ENCODE measurements at regions not wholly inside any gene's neighbourhood (a gene's known extent, or its start where the extent isn't known, plus 50 kb on each side); places are given as distances from the start of the nearest gene placed in this dataset.
"Not testable (repeated sequence)": the region's sequence is repeated elsewhere in the genome, so short reads cannot be mapped to it uniquely, and the experiment has no call there.

DNA sequence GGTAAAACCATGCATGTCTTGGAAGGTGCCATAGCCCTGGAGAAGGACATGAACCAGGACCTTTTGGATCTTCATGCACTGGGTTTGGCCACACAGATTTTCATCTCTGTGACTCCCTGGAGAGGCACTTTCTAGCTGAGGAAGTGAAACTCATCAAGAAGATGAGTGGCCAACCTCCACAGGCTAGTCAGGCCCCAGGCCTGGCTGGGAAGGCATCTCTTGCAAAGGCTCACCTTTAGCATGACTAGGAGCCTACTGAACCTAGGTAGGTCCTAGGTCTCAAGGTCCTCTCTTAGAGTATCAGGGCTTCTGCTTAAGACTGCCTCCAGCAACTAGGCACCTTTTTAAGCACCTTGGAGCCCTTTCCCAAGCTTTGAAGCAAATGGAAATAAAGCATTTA lies 1448.7 kb upstream of the ACO1 start:
- no peaks in the 10 kb centered on the region for H3K36me3 ChIP-seq (ENCODE audit: control insufficient read depth in 1 of 2, insufficient read depth in 2 of 2, low read length in 2 of 2)
- H4K12ac ChIP-seq (ENCODE audit: low read depth, low read length): no peak overlapping the region
- no peak overlapping the region for H3K4ac ChIP-seq (ENCODE audit: low read depth, low read length)

DNA sequence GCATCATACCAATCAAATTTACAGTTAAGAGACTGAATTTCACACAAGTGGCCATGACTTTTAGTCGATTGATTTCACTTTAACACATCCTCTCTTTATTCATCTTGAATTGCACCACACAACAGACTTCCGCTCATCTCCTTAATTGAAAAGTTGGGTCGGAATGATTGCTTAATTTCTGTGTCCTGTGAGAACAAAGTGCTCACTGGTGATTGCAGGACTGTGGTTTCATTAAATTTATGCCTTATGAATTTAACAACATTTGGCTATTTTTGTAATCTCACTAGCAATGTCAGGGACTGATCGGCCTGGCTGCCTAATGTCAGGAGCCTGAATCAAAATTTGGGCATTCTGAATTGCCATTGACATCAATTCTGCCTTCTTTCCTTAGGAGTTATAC lies 1447.3 kb upstream of the ACO1 start:
- Histone ChIP-seq H3K4me2 (ENCODE audit: low read length) (no peak overlapping the region), H3K4me1 (ENCODE audit: control insufficient read depth in 1 of 2, insufficient read depth in 2 of 2, low read length in 2 of 2) (no peaks in the 10 kb centered on the region), H3K9me3 (ENCODE audit: insufficient read depth, low read depth, low read length) (no peaks in the 10 kb centered on the region), H3K9ac (ENCODE audit: low read length) (no peak overlapping the region), H3K18ac (ENCODE audit: low read length) (no peak overlapping the region), H3K14ac (ENCODE audit: low read length) (no peak overlapping the region), H3K23ac (ENCODE audit: low read length) (no peak overlapping the region), H2BK5ac (ENCODE audit: low read depth, low read length, poor library complexity) (no peak overlapping the region), H3K79me2 (ENCODE audit: control insufficient read depth, insufficient read depth, low read length, poor library complexity) (no peaks in the 10 kb centered on the region), H3K27me3 (ENCODE audit: insufficient read depth, low read length) (no peaks in the 10 kb centered on the region), H2BK12ac (ENCODE audit: low read length) (no peak overlapping the region), H4K8ac (ENCODE audit: low read depth, low read length) (no peak overlapping the region), H2AFZ (ENCODE audit: insufficient read depth, low read length, poor library complexity) (no peak overlapping the region), H4K12ac (ENCODE audit: low read depth, low read length) (no peak overlapping the region), H2BK120ac (ENCODE audit: insufficient read depth, low read length, poor library complexity) (no peak overlapping the region), H3K79me1 (ENCODE audit: low read length) (no peaks in the 10 kb centered on the region), H3K36me3 (ENCODE audit: control insufficient read depth in 1 of 2, insufficient read depth in 2 of 2, low read length in 2 of 2) (no peaks in the 10 kb centered on the region), H3K27ac (ENCODE audit: low read depth, low read length) (no peak overlapping the region), H3K4me3 (ENCODE audit: low read depth, low read length) (no peak overlapping the region), H2AK5ac (ENCODE audit: low read length) (no peak overlapping the region), H4K91ac (ENCODE audit: low read depth, low read length) (no peak overlapping the region), H3K4ac (ENCODE audit: low read depth, low read length) (no peak overlapping the region)
- DNase-seq: no peak
- no CpG with 5 or more reads among the region's 4 CpGs for WGBS (ENCODE audit: extremely low coverage, insufficient coverage, insufficient read length)

More for the DNA sequence above, 1448.7 kb upstream of the ACO1 start:
- DNase-seq: no peak
- no peak overlapping the region for H2AFZ ChIP-seq (ENCODE audit: insufficient read depth, low read length, poor library complexity)
- H3K23ac ChIP-seq (ENCODE audit: low read length): no peak overlapping the region
- H3K9me3 ChIP-seq (ENCODE audit: insufficient read depth, low read depth, low read length): no peaks in the 10 kb centered on the region
- no peak overlapping the region for H3K18ac ChIP-seq (ENCODE audit: low read length)
- H3K14ac ChIP-seq (ENCODE audit: low read length): no peak overlapping the region
- no peak overlapping the region for H3K4me3 ChIP-seq (ENCODE audit: low read depth, low read length)
- no peak overlapping the region for H3K9ac ChIP-seq (ENCODE audit: low read length)
- H3K27ac ChIP-seq (ENCODE audit: low read depth, low read length): no peak overlapping the region
- H3K4me1 ChIP-seq (ENCODE audit: control insufficient read depth in 1 of 2, insufficient read depth in 2 of 2, low read length in 2 of 2): no peaks in the 10 kb centered on the region
- H4K8ac ChIP-seq (ENCODE audit: low read depth, low read length): no peak overlapping the region
- no peak overlapping the region for H3K4me2 ChIP-seq (ENCODE audit: low read length)
- H2BK5ac ChIP-seq (ENCODE audit: low read depth, low read length, poor library complexity): no peak overlapping the region
- no peak overlapping the region for H2AK5ac ChIP-seq (ENCODE audit: low read length)
- no peaks in the 10 kb centered on the region for H3K79me1 ChIP-seq (ENCODE audit: low read length)
- no peak overlapping the region for H2BK12ac ChIP-seq (ENCODE audit: low read length)
- H2BK120ac ChIP-seq (ENCODE audit: insufficient read depth, low read length, poor library complexity): no peak overlapping the region
- no peaks in the 10 kb centered on the region for H3K27me3 ChIP-seq (ENCODE audit: insufficient read depth, low read length)
- H3K79me2 ChIP-seq (ENCODE audit: control insufficient read depth, insufficient read depth, low read length, poor library complexity): no peaks in the 10 kb centered on the region
- no peak overlapping the region for H4K91ac ChIP-seq (ENCODE audit: low read depth, low read length)

DNA sequence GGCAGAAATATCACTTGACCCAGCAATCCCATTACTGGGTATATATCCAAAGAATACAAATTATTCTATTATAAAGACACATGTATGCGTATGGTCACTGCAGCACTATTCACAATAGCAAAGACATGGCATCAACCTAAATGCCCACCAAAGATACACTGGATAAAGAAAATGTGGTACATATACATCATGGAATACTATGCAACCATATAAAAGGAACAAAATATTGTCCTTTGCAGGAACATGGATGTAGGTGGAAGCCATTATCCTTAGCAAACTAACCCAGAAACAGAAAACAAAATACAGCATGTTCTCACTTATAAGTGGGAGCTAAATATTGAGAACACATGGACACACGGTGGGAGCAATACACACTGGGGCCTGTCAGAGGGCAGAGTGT lies 1441.6 kb upstream of the ACO1 start:
- not testable (repeated sequence) for H3K4me3 ChIP-seq (ENCODE audit: low read depth, low read length); H3K79me1 ChIP-seq (ENCODE audit: low read length); H3K4ac ChIP-seq (ENCODE audit: low read depth, low read length); H3K14ac ChIP-seq (ENCODE audit: low read length); H3K27me3 ChIP-seq (ENCODE audit: insufficient read depth, low read length); H3K27ac ChIP-seq (ENCODE audit: low read depth, low read length); DNase-seq; H4K91ac ChIP-seq (ENCODE audit: low read depth, low read length); H4K8ac ChIP-seq (ENCODE audit: low read depth, low read length); H4K12ac ChIP-seq (ENCODE audit: low read depth, low read length); H3K79me2 ChIP-seq (ENCODE audit: control insufficient read depth, insufficient read depth, low read length, poor library complexity); H3K36me3 ChIP-seq (ENCODE audit: control insufficient read depth in 1 of 2, insufficient read depth in 2 of 2, low read length in 2 of 2); H3K9me3 ChIP-seq (ENCODE audit: insufficient read depth, low read depth, low read length); H3K4me2 ChIP-seq (ENCODE audit: low read length); H3K4me1 ChIP-seq (ENCODE audit: control insufficient read depth in 1 of 2, insufficient read depth in 2 of 2, low read length in 2 of 2); H2AK5ac ChIP-seq (ENCODE audit: low read length); H2BK12ac ChIP-seq (ENCODE audit: low read length); H2BK5ac ChIP-seq (ENCODE audit: low read depth, low read length, poor library complexity); H3K18ac ChIP-seq (ENCODE audit: low read length); H2BK120ac ChIP-seq (ENCODE audit: insufficient read depth, low read length, poor library complexity); H3K9ac ChIP-seq (ENCODE audit: low read length); H2AFZ ChIP-seq (ENCODE audit: insufficient read depth, low read length, poor library complexity); H3K23ac ChIP-seq (ENCODE audit: low read length)
- WGBS (ENCODE audit: extremely low coverage, insufficient coverage, insufficient read length): no CpG with 5 or more reads among the region's 2 CpGs

DNA sequence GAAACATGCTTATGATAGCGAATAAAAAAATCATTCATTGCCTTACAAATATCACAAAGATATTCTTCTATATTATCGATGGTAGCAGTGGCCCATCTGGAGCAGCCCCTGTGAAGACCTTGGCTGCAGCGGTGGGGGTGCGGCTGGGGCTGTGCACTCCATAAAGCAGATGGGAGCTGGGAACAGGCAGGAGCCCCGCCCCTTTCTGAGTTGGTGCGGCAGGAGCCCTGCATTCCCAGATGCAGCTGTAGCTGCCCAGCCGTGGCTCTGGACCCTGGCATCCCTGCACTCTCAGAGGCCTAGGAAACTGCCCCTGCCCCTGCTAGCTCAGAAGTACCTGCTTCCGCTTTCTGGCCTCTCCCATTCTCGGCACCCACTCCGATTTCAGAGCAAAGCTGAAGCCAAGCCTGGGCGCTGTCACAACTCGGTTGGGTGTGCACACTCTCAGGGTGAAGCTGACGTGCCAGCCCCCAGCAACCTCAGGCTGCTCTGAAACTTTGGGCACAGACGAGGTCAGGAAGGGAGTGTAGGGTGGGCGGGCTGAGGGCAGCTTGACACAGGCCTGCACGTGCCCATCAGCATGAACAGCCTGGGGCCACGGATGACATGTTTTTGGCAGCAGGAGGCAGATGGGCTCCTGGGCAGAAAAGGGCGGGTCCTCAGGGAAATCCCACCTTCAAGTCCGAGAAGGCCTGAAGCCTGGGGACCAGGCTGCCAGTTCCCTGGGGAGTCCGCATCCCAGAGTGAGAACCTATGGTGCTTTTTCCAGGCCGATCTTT lies 1440.8 kb upstream of the ACO1 start:
- no peak overlapping the region for H2BK12ac ChIP-seq (ENCODE audit: low read length)
- no peak overlapping the region for H3K9ac ChIP-seq (ENCODE audit: low read length)
- no peaks in the 10 kb centered on the region for H3K79me1 ChIP-seq (ENCODE audit: low read length)
- no peak overlapping the region for H2BK5ac ChIP-seq (ENCODE audit: low read depth, low read length, poor library complexity)
- no peak overlapping the region for H2AK5ac ChIP-seq (ENCODE audit: low read length)
- H3K4me1 ChIP-seq (ENCODE audit: control insufficient read depth in 1 of 2, insufficient read depth in 2 of 2, low read length in 2 of 2): no peaks in the 10 kb centered on the region
- no peak overlapping the region for H3K14ac ChIP-seq (ENCODE audit: low read length)
- H4K91ac ChIP-seq (ENCODE audit: low read depth, low read length): no peak overlapping the region
- no peak overlapping the region for H4K8ac ChIP-seq (ENCODE audit: low read depth, low read length)
- H3K27ac ChIP-seq (ENCODE audit: low read depth, low read length): no peak overlapping the region
- H4K12ac ChIP-seq (ENCODE audit: low read depth, low read length): peak overlapping the region; percentile 18
- H3K4ac ChIP-seq (ENCODE audit: low read depth, low read length): no peak overlapping the region
- no peaks in the 10 kb centered on the region for H3K9me3 ChIP-seq (ENCODE audit: insufficient read depth, low read depth, low read length)
- no peak overlapping the region for H3K23ac ChIP-seq (ENCODE audit: low read length)
- H3K18ac ChIP-seq (ENCODE audit: low read length): no peak overlapping the region
- H3K36me3 ChIP-seq (ENCODE audit: control insufficient read depth in 1 of 2, insufficient read depth in 2 of 2, low read length in 2 of 2): no peaks in the 10 kb centered on the region
- no peak overlapping the region for H2AFZ ChIP-seq (ENCODE audit: insufficient read depth, low read length, poor library complexity)
- no peak for DNase-seq
- H3K4me3 ChIP-seq (ENCODE audit: low read depth, low read length): no peak overlapping the region
- H2BK120ac ChIP-seq (ENCODE audit: insufficient read depth, low read length, poor library complexity): no peak overlapping the region
- WGBS (ENCODE audit: extremely low coverage, insufficient coverage, insufficient read length): no CpG with 5 or more reads among the region's 21 CpGs
- no peaks in the 10 kb centered on the region for H3K27me3 ChIP-seq (ENCODE audit: insufficient read depth, low read length)
- H3K4me2 ChIP-seq (ENCODE audit: low read length): no peak overlapping the region
- no peaks in the 10 kb centered on the region for H3K79me2 ChIP-seq (ENCODE audit: control insufficient read depth, insufficient read depth, low read length, poor library complexity)
